ENCODE measurements at regions not wholly inside any gene's neighbourhood (a gene's known extent, or its start where the extent isn't known, plus 50 kb on each side); places are given as distances from the start of the nearest gene placed in this dataset.

GRCh38 chr4:111864066-111864465 lies 281.2 kb upstream of the FAM241A start:
- 2% methylated on average over 4 of the region's 4 CpGs for WGBS (ENCODE audit: insufficient coverage, low coverage, missing lambda C conversion rate)
- no peak overlapping the region for H3K27ac ChIP-seq (ENCODE audit: extremely low read depth, low read depth, low read length)
- no peak for DNase-seq (ENCODE audit: extremely low read depth in 1 of 4, low spot score in 3 of 4)
- ATAC-seq: no peak
- H4K20me1 ChIP-seq (replicated peaks; ENCODE audit: control insufficient read depth, insufficient read depth, low read length): no peaks in the 10 kb centered on the region
- ChIA-PET CTCF (ENCODE audit: low intra/inter-chr PET ratio) (no interaction called here), POLR2A (no interaction called here)
- in situ Hi-C loops (cut with MboI) (no loop called here), intact Hi-C loops (cut with micrococcal nuclease) (no loop called here)
- H3K9me3 ChIP-seq (replicated peaks; ENCODE audit: control insufficient read depth, insufficient read depth, low read depth, low read length): no peaks in the 10 kb centered on the region
- H3K4me3 ChIP-seq: no peak overlapping the region
- no peaks in the 10 kb centered on the region for H3K79me2 ChIP-seq (ENCODE audit: control insufficient read depth, insufficient read depth, low read length)
- no TSS peak for BruUV-seq (replicated peaks)
- H3K36me3 ChIP-seq (ENCODE audit: control insufficient read depth, insufficient read depth, low read length): no peaks in the 10 kb centered on the region
- no peak for FAIRE-seq
- no peak overlapping the region for H3K4me2 ChIP-seq (ENCODE audit: insufficient read depth, low read length)
- H3K27me3 ChIP-seq (ENCODE audit: control insufficient read depth in 2 of 2, insufficient read depth in 2 of 2, low read length in 2 of 2): no peaks in the 10 kb centered on the region
- no peak overlapping the region for H3K9ac ChIP-seq (ENCODE audit: insufficient read depth in 1 of 2, low read depth in 2 of 2, low read length in 2 of 2)
- no peak overlapping the region for H2AFZ ChIP-seq (ENCODE audit: low read depth, low read length)
- no peaks in the 10 kb centered on the region for H3K9me1 ChIP-seq (ENCODE audit: control insufficient read depth, insufficient read depth, low read length)
- H3K4me1 ChIP-seq (replicated peaks in 1 of 2; ENCODE audit: control insufficient read depth in 2 of 2, insufficient read depth in 2 of 2, low read length in 2 of 2): no peaks in the 10 kb centered on the region
- TF ChIP-seq IFI16 (CRISPR knock-in tag; IDR thresholded peaks at IDR 0.05) (no peak), ZEB2 (IDR thresholded peaks at IDR 0.05) (no peak), PHF20 (IDR thresholded peaks at IDR 0.05; ENCODE audit: partially characterized antibody) (no peak)

GRCh38 chr4:111869339-111869738 lies 275.9 kb upstream of the FAM241A start:
- no peak overlapping the region for H3K27ac ChIP-seq (ENCODE audit: extremely low read depth, low read depth, low read length)
- CTCF ChIA-PET (ENCODE audit: low intra/inter-chr PET ratio): no interaction called here
- POLR2A ChIA-PET: no interaction called here
- no peak overlapping the region for H2AFZ ChIP-seq (ENCODE audit: low read depth, low read length)
- H3K9me3 ChIP-seq (replicated peaks; ENCODE audit: control insufficient read depth, insufficient read depth, low read depth, low read length): no peaks in the 10 kb centered on the region
- H3K79me2 ChIP-seq (ENCODE audit: control insufficient read depth, insufficient read depth, low read length): no peaks in the 10 kb centered on the region
- ATAC-seq (no peak), DNase-seq (ENCODE audit: extremely low read depth in 1 of 4, low spot score in 3 of 4) (no peak), FAIRE-seq (no peak)
- H3K9me1 ChIP-seq (ENCODE audit: control insufficient read depth, insufficient read depth, low read length): no peaks in the 10 kb centered on the region
- in situ Hi-C loops (cut with MboI) (no loop called here), intact Hi-C loops (cut with micrococcal nuclease) (no loop called here)
- no peaks in the 10 kb centered on the region for H3K4me1 ChIP-seq (replicated peaks in 1 of 2; ENCODE audit: control insufficient read depth in 2 of 2, insufficient read depth in 2 of 2, low read length in 2 of 2)
- H3K36me3 ChIP-seq (ENCODE audit: control insufficient read depth, insufficient read depth, low read length): no peaks in the 10 kb centered on the region
- no TSS peak for BruUV-seq (replicated peaks)
- no peak overlapping the region for H3K4me3 ChIP-seq
- TF ChIP-seq ZKSCAN3 (CRISPR knock-in tag; IDR thresholded peaks at IDR 0.05): no peak
- TF ChIP-seq E4F1 (CRISPR knock-in tag; IDR thresholded peaks at IDR 0.05; ENCODE audit: borderline replicate concordance): no peak
- no peak overlapping the region for H3K9ac ChIP-seq (ENCODE audit: insufficient read depth in 1 of 2, low read depth in 2 of 2, low read length in 2 of 2)
- WGBS (ENCODE audit: insufficient coverage, low coverage, missing lambda C conversion rate): 0% methylated on average over 4 of the region's 4 CpGs
- H3K4me2 ChIP-seq (ENCODE audit: insufficient read depth, low read length): no peak overlapping the region
- no peaks in the 10 kb centered on the region for H3K27me3 ChIP-seq (ENCODE audit: control insufficient read depth in 2 of 2, insufficient read depth in 2 of 2, low read length in 2 of 2)
- H4K20me1 ChIP-seq (replicated peaks; ENCODE audit: control insufficient read depth, insufficient read depth, low read length): no peaks in the 10 kb centered on the region
